SK-N-SH (cell line): ENCODE measurements at regions not wholly inside any gene's neighbourhood (a gene's known extent, or its start where the extent isn't known, plus 50 kb on each side); places are given as distances from the start of the nearest gene placed in this dataset.

Experiments used
- CTCF ChIP-seq: fragments of 200-600 bp; sonication (generic); IDR thresholded peaks from 2 replicates; pipeline ENCODE4 v1.6.1; 2017; ENCODE audit warnings: antibody characterized with exemption, mild to moderate bottlenecking, moderate library complexity
- EP300 ChIP-seq, 2 experiments: IDR thresholded peaks; 2 replicates each; pipeline versions ENCODE4 v1.4.0 to v1.6.1; 2012; ENCODE audit warnings: borderline replicate concordance in 1 of 2, low read depth in 1 of 2, low read length in 1 of 2
- EZH2phosphoT487 ChIP-seq: fragments of 200-600 bp; sonication (generic); IDR thresholded peaks from 2 replicates; pipeline ENCODE4 v1.6.1; 2017; ENCODE audit warnings: low read depth, mixed run types, mild to moderate bottlenecking, antibody characterized with exemption, moderate library complexity, borderline replicate concordance
- GABPA ChIP-seq: IDR thresholded peaks from 2 replicates; pipeline ENCODE4 v1.4.0; 2012; ENCODE audit warnings: low read depth, mild to moderate bottlenecking
- JUND ChIP-seq: IDR thresholded peaks from 2 replicates; pipeline ENCODE4 v1.4.0; 2012
- POLR2AphosphoS5 ChIP-seq: IDR thresholded peaks from 2 replicates; pipeline ENCODE4 v1.6.1; 2012; ENCODE audit warnings: low read depth, low read length
- RCOR1 ChIP-seq: fragments of 150-350 bp; IDR thresholded peaks from 2 replicates; pipeline ENCODE4 v1.6.1; 2017; ENCODE audit warnings: antibody characterized with exemption, low read length
- TAF1 ChIP-seq: IDR thresholded peaks from 2 replicates; pipeline ENCODE4 v1.6.1; 2012; ENCODE audit warnings: low read depth, mild to moderate bottlenecking, low read length, moderate library complexity, borderline replicate concordance
- YY1 ChIP-seq: IDR thresholded peaks from 2 replicates; pipeline ENCODE4 v1.4.0; 2012; ENCODE audit warnings: low read depth, mild to moderate bottlenecking
- ZBTB33 ChIP-seq: IDR thresholded peaks from 2 replicates; pipeline ENCODE4 v1.4.0; 2012; ENCODE audit warnings: low read depth, borderline replicate concordance

GRCh38 chr7:96484091-96484490 lies 162.2 kb upstream of the SLC25A13 start:
- TF ChIP-seq POLR2AphosphoS5 = no peak
- no peak for TF ChIP-seq JUND
- no peak for TF ChIP-seq EZH2phosphoT487
- no peak for TF ChIP-seq YY1
- TF ChIP-seq RCOR1 = no peak
- no peak for TF ChIP-seq TAF1
- TF ChIP-seq EP300 (IDR thresholded peaks at IDR 0.05; ENCODE audit: borderline replicate concordance in 1 of 2, low read depth in 1 of 2, low read length in 1 of 2) = no peak
- TF ChIP-seq CTCF = no peak
- no peak for TF ChIP-seq ZBTB33
- no peak for TF ChIP-seq GABPA
